Naive thymus-derived CD8-positive, alpha-beta T cell (primary cell): ENCODE measurements at regions not wholly inside any gene's neighbourhood (a gene's known extent, or its start where the extent isn't known, plus 50 kb on each side); places are given as distances from the start of the nearest gene placed in this dataset.

Experiments used
- ATAC-seq, 2 donors: fragments of 150-1000 bp; cut with Tn5 transposase in 1 of 2; sonication (Bioruptor Pico), chemical (Tn5 transposase) in 1 of 2; 1 replicate in 1 of 2; 2 replicates in 1 of 2; pipeline ENCODE4 v1.10.0; 2021; ENCODE audit warnings: mild to moderate bottlenecking in 2 of 2, moderate library complexity in 2 of 2
- POLR2A ChIA-PET: fragments of 350-600 bp; sonication (Branson Sonifier 250); formaldehyde crosslinking; loops from one replicate; lab custom pipeline; 2021; ENCODE audit warnings: antibody characterized with exemption; lab: Charles Lee
- DNase-seq, 10 donors: peaks; one replicate each; pipeline versions ENCODE4 v3.0.0 to v3.0.0-alpha.2; 2020 to 2022
- H3K27ac Mint-ChIP-seq, 10 donors: one replicate each; pipeline ENCODE4 v1.8.0; 2020 to 2022; ENCODE audit warnings: mild to moderate bottlenecking in 10 of 10, mixed read lengths in 10 of 10, moderate library complexity in 4 of 10, inconsistent platforms in 1 of 10
- H3K27me3 Mint-ChIP-seq, 5 donors: one replicate each; pipeline ENCODE4 v1.8.0; 2021 to 2022; ENCODE audit warnings: mixed read lengths in 5 of 5
- H3K36me3 Mint-ChIP-seq, 3 donors: one replicate each; pipeline ENCODE4 v1.8.0; 2020 to 2022; ENCODE audit warnings: mixed read lengths in 3 of 3, mild to moderate bottlenecking in 2 of 3, inconsistent platforms in 1 of 3
- H3K4me1 Mint-ChIP-seq, 4 donors: one replicate each; pipeline ENCODE4 v1.8.0; 2021 to 2022; ENCODE audit warnings: mixed read lengths in 4 of 4
- H3K4me3 Mint-ChIP-seq, 10 donors: one replicate each; pipeline ENCODE4 v1.8.0; 2020 to 2022; ENCODE audit warnings: mild to moderate bottlenecking in 10 of 10, mixed read lengths in 10 of 10, moderate library complexity in 6 of 10, inconsistent platforms in 1 of 10
- H3K9me3 Mint-ChIP-seq, 9 donors: one replicate each; pipeline ENCODE4 v1.8.0; 2020 to 2022; ENCODE audit warnings: mixed read lengths in 9 of 9, mild to moderate bottlenecking in 3 of 9, inconsistent platforms in 1 of 9, moderate library complexity in 1 of 9

- no peak for ATAC-seq
- Mint-ChIP-seq H3K36me3 (no peaks in the 10 kb centered on the region), H3K9me3 (peaks cover 0 to 10% (median 3%) of the 10 kb centered on the region in 9 donors), H3K4me1 (no peaks in the 10 kb centered on the region), H3K4me3 (no peak overlapping the region), H3K27me3 (peaks cover 0 to 3% (median 0%) of the 10 kb centered on the region in 5 donors), H3K27ac (no peak overlapping the region)
- POLR2A ChIA-PET = no interaction called here
- DNase-seq = no peak
Observed at GRCh38 chr2:13536941-13537340, 820.2 kb downstream of the TRIB2 start.

GRCh38 chr2:13537771-13538349, 821.1 kb downstream of the TRIB2 start:
- ATAC-seq (no peak), DNase-seq (no peak)
- Mint-ChIP-seq H3K4me1 (no peaks in the 10 kb centered on the region), H3K27ac (no peak overlapping the region), H3K9me3 (peaks cover 0 to 10% (median 0%) of the 10 kb centered on the region in 9 donors), H3K27me3 (no peaks in the 10 kb centered on the region), H3K4me3 (no peak overlapping the region), H3K36me3 (no peaks in the 10 kb centered on the region)
- POLR2A ChIA-PET = no interaction called here

GRCh38 chr2:13539296-13539695, 822.6 kb downstream of the TRIB2 start:
- ATAC-seq (no peak), DNase-seq (no peak)
- no peaks in the 10 kb centered on the region for H3K4me1 Mint-ChIP-seq
- POLR2A ChIA-PET = no interaction called here
- no peaks in the 10 kb centered on the region for H3K36me3 Mint-ChIP-seq
- H3K27ac Mint-ChIP-seq = no peak overlapping the region
- H3K27me3 Mint-ChIP-seq = no peaks in the 10 kb centered on the region
- peaks cover 0 to 10% (median 2%) of the 10 kb centered on the region in 9 donors for H3K9me3 Mint-ChIP-seq
- no peak overlapping the region for H3K4me3 Mint-ChIP-seq

- DNase-seq (no peak), ATAC-seq (no peak)
- Mint-ChIP-seq H3K4me1 (no peaks in the 10 kb centered on the region), H3K9me3 (peaks cover 0 to 10% (median 2%) of the 10 kb centered on the region in 9 donors), H3K27me3 (no peaks in the 10 kb centered on the region), H3K36me3 (no peaks in the 10 kb centered on the region), H3K4me3 (no peak overlapping the region), H3K27ac (no peak overlapping the region)
- POLR2A ChIA-PET = no interaction called here
Observed at GRCh38 chr2:13542061-13542460, 825.3 kb downstream of the TRIB2 start.

GRCh38 chr2:13542642-13543041, 825.9 kb downstream of the TRIB2 start:
- H3K27ac Mint-ChIP-seq = no peak overlapping the region
- ATAC-seq = no peak

GRCh38 chr2:13543550-13543949, 826.8 kb downstream of the TRIB2 start:
- DNase-seq = no peak
- Mint-ChIP-seq H3K27ac (no peak overlapping the region), H3K9me3 (peaks cover 0 to 8% (median 1%) of the 10 kb centered on the region in 9 donors), H3K27me3 (no peaks in the 10 kb centered on the region), H3K4me1 (no peaks in the 10 kb centered on the region), H3K36me3 (no peaks in the 10 kb centered on the region), H3K4me3 (no peak overlapping the region)
- ATAC-seq = no peak
- POLR2A ChIA-PET = no interaction called here

More at GRCh38 chr2:13542642-13543041, 825.9 kb downstream of the TRIB2 start:
- no peak overlapping the region for H3K4me3 Mint-ChIP-seq
- no peak for DNase-seq
- POLR2A ChIA-PET = no interaction called here
- H3K4me1 Mint-ChIP-seq = no peaks in the 10 kb centered on the region
- H3K9me3 Mint-ChIP-seq = peaks cover 0 to 10% (median 2%) of the 10 kb centered on the region in 9 donors
- H3K36me3 Mint-ChIP-seq = no peaks in the 10 kb centered on the region
- H3K27me3 Mint-ChIP-seq = no peaks in the 10 kb centered on the region

GRCh38 chr2:13545320-13545719, 828.6 kb downstream of the TRIB2 start:
- H3K27ac Mint-ChIP-seq = no peak overlapping the region
- no peak for ATAC-seq
- peaks cover 0 to 8% (median 0%) of the 10 kb centered on the region in 9 donors for H3K9me3 Mint-ChIP-seq
- no peaks in the 10 kb centered on the region for H3K4me1 Mint-ChIP-seq
- H3K4me3 Mint-ChIP-seq = no peak overlapping the region
- DNase-seq = no peak
- POLR2A ChIA-PET = no interaction called here
- no peaks in the 10 kb centered on the region for H3K36me3 Mint-ChIP-seq
- no peaks in the 10 kb centered on the region for H3K27me3 Mint-ChIP-seq

GRCh38 chr2:13546131-13546530, 829.4 kb downstream of the TRIB2 start:
- Mint-ChIP-seq H3K4me3 (no peak overlapping the region), H3K36me3 (no peaks in the 10 kb centered on the region), H3K27me3 (no peaks in the 10 kb centered on the region), H3K27ac (no peak overlapping the region), H3K4me1 (no peaks in the 10 kb centered on the region), H3K9me3 (peaks cover 0 to 8% (median 0%) of the 10 kb centered on the region in 9 donors)
- POLR2A ChIA-PET = no interaction called here
- ATAC-seq (no peak), DNase-seq (no peak)

GRCh38 chr2:13550285-13551231, 833.8 kb downstream of the TRIB2 start:
- no peaks in the 10 kb centered on the region for H3K27me3 Mint-ChIP-seq
- H3K27ac Mint-ChIP-seq = no peak overlapping the region
- H3K4me1 Mint-ChIP-seq = no peaks in the 10 kb centered on the region
- H3K4me3 Mint-ChIP-seq = no peak overlapping the region
- POLR2A ChIA-PET = no interaction called here
- no peak for ATAC-seq
- peaks cover 0 to 15% (median 2%) of the 10 kb centered on the region in 9 donors for H3K9me3 Mint-ChIP-seq
- no peak for DNase-seq
- no peaks in the 10 kb centered on the region for H3K36me3 Mint-ChIP-seq

GRCh38 chr2:13558368-13558767, 841.6 kb downstream of the TRIB2 start:
- Mint-ChIP-seq H3K27ac (no peak overlapping the region), H3K4me1 (no peaks in the 10 kb centered on the region), H3K27me3 (no peaks in the 10 kb centered on the region), H3K36me3 (no peaks in the 10 kb centered on the region), H3K4me3 (no peak overlapping the region), H3K9me3 (peaks cover 2 to 29% (median 5%) of the 10 kb centered on the region in 9 donors)
- ATAC-seq = no peak
- no peak for DNase-seq
- POLR2A ChIA-PET = no interaction called here

GRCh38 chr2:13560322-13560721, 843.6 kb downstream of the TRIB2 start:
- Mint-ChIP-seq H3K9me3 (peaks cover 2 to 27% (median 4%) of the 10 kb centered on the region in 9 donors), H3K36me3 (no peaks in the 10 kb centered on the region), H3K4me3 (no peak overlapping the region), H3K27ac (no peak overlapping the region), H3K4me1 (no peaks in the 10 kb centered on the region), H3K27me3 (no peaks in the 10 kb centered on the region)
- DNase-seq (no peak), ATAC-seq (no peak)
- POLR2A ChIA-PET = no interaction called here

- DNase-seq = no peak
- ATAC-seq = no peak
- POLR2A ChIA-PET = no interaction called here
Observed at GRCh38 chr2:13572466-13572865, 855.7 kb downstream of the TRIB2 start.

GRCh38 chr2:13574831-13575230, 858.1 kb downstream of the TRIB2 start:
- no peaks in the 10 kb centered on the region for H3K36me3 Mint-ChIP-seq
- ATAC-seq (no peak), DNase-seq (no peak)
- H3K27ac Mint-ChIP-seq = no peak overlapping the region
- no peaks in the 10 kb centered on the region for H3K4me1 Mint-ChIP-seq
- POLR2A ChIA-PET = no interaction called here
- H3K27me3 Mint-ChIP-seq = no peaks in the 10 kb centered on the region
- peaks cover 0 to 3% (median 0%) of the 10 kb centered on the region in 9 donors for H3K9me3 Mint-ChIP-seq
- H3K4me3 Mint-ChIP-seq = no peak overlapping the region

More at GRCh38 chr2:13572466-13572865, 855.7 kb downstream of the TRIB2 start:
- H3K27ac Mint-ChIP-seq = no peak overlapping the region
- no peaks in the 10 kb centered on the region for H3K4me1 Mint-ChIP-seq
- no peaks in the 10 kb centered on the region for H3K27me3 Mint-ChIP-seq
- H3K36me3 Mint-ChIP-seq = no peaks in the 10 kb centered on the region
- peaks cover 0 to 5% (median 2%) of the 10 kb centered on the region in 9 donors for H3K9me3 Mint-ChIP-seq
- H3K4me3 Mint-ChIP-seq = no peak overlapping the region
